NOMO-1 (cell line): ENCODE measurements at regions not wholly inside any gene's neighbourhood (a gene's known extent, or its start where the extent isn't known, plus 50 kb on each side); places are given as distances from the start of the nearest gene placed in this dataset.
"Not testable (repeated sequence)": the region's sequence is repeated elsewhere in the genome, so short reads cannot be mapped to it uniquely, and the experiment has no call there.

Experiments used
- DNase-seq, 2 experiments: peaks; one replicate each; lab custom pipeline; 2025; ENCODE audit not compliant: unreplicated experiment in 2 of 2; lab: John Stamatoyannopoulos, UW

DNA sequence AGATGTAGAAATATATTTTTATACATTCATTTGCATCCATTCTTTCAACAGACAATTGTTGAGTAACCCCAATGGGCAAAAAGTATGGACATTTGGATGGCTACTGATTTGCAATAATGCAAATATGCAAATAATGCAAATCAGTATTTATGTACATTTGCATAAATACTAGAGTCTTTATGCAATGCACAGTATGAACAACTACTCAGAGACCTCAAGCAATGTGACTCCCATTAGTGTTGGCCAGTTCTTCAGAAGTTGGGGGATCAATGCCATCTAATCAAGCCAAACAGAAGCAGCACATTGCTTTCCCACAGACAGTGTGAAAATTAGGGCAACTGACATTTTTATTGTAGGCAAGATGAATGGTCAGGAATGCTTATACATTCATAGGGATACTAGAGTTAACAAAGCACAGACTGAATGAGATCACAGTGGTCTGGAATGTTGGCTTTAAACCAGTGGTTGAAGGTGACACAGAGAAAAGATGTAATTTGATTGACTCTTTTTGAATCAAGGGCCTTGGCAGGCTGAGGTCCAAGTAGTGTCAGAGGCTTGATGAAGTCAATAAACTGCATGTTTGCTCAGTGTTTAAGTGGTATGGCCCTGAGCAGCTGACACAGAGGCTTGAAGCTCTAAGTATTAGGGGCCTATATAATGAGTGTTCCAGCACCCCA is 256.6 kb downstream of the CTH start:
- DNase-seq = no peak

DNA sequence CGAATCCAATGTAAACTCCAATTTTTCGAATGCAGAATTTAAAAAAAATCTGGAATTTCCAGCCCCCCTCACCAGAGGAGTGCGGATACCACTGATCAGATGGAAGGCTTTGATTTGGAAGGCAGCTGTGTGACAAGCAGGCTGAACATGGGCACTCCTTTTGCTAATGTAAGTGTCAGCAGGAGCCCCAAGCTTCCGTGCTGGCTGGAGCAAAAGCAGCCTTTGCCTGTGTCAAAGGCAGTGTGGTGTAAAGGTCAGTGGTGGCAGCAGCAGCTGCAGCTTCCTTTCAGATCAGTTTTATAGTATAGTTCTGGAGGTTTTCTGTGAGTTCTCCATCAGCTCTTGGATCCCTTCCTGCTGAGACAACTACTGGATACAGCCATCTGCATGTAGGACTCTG is 259.9 kb downstream of the CTH start:
- no peak for DNase-seq

DNA sequence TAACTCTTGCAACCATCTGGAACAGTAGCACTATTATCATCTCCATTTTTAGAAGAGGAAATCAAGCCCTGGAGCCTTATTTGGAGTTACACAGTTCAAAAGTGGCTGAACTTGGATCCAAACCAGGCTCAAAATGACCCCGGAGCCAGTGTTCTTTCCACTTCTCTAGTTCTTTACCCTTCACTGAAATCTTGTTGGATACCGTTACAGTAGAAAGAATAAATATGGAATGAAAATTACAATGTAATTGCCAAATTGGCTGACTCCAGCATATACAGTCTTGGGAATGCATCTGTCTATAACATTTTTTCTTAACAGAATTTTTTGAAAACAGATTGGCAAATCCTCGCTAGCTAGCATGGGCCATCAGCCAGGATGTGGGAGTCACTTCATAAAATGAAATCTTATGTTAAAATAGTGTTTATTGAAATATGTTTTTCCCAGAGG is 261.4 kb downstream of the CTH start:
- DNase-seq = no peak

DNA sequence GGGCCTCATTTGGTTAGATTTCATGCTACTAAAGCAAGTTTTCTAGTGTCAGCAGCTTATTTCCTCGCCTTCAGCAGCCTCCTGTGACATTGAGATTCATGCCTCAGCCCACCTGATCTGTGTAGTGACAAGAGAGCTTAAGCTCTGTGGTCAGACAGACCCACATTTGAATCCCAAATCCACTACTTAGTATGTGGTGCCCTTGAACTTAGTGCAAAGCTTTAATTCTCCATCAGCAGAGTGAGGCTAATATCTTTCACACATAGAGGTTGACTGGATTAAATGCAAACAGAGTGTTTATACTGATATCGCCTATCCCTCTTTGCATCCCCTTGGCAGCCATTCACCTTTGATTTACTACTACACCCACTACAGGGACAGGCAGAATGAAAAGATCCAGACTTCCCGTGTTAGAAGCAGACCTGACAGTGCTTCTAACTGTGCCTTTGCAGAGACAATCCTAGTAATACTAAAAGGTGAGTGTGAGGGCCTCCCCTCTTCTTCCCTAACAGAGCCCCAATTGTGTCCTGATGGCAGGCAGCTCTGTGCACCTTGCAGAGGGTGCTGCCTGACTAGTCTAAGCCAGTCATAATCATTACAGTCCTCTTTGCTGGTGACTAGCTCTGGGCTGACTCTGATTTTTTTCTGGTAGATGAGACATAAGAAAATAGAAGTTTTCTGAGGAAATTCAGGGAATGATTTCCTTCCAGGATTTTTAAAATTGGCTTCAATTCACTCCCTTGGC is 264.0 kb downstream of the CTH start:
- no peak for DNase-seq

DNA sequence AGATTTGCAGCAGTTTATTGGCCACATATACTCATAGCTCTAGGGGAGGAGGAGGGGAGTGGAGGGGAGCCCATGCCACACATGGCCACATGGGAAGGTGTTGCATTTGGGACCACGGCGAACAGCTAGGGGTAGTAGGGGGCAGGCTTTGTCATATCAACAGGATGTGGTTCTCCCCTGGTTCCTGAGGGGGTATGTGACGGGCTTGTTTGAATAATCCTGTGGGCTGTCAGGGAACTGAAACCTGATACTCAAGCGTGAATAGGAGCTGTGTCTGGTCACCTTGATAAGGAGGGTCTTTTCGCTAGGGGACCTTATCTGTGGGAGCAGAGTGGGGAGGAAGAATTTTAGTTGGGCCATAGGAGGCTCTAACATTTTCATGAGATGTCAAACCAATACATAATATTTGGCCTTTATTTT is 264.7 kb downstream of the CTH start:
- no peak for DNase-seq

DNA sequence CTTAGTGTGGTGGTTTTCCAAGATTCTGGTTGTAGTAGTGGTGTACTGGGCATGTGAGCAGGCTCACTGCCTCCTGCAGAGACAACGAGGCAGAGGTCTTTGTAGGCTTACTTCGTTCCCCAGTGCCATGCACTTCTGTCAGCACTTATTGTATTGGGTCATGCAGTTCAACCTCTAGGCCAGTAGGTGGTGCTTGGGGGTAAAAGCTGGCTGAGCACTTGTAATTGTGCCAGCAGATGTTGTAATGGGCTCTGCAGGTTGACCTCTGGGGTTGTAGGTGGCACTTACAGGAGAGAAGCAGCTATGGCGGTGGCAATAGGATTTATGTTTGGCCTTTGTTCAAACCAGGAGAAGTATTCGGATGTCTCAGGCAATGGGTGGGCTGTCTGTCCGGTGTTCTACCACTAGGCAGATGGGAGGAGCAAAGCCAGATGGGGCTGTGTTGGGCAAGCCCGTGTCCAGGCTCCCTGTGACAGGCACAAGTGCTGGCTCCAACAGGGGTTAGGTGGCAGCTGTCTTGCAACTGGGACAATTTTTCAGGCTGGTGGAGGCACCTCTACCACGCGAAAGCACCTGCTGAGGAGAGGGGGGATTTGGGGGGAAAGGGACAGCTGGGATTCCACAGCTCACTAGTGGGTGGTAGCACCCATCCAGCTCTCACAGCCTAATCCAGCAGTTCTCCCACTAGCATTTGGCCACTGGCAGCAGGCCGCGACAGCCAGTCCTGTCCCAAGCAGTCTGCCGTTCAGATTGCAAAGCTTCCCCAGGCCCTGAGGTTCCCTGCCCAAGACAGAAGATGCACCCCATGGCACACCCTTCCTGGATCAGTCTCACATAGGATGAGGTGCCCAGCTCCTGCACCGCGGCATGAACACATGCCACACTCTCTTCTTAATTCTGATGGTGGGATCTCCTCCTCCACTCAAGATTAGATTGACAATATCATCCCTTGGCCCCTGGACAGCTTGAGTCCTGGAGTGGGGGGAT is 274.5 kb downstream of the CTH start:
- DNase-seq = peak; percentile 52 to 65

DNA sequence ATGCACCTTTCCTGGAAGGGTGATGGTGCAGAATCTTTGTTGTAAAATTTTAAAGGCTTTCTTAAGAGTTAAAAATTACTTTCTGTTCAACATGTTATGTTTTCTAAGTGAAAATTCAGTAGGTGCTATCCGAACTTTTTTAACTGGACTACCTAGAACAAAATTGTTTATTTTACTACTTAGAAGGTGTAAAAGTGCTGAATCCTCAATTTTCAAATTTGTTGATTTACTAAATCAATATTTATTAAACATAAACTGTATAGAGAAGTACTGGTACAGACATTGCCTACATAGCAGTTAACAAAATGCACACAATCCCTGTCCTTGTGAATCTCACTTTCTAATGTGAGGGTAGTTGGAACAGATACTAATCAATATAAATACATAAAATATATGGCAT is 277.5 kb downstream of the CTH start:
- no peak for DNase-seq

DNA sequence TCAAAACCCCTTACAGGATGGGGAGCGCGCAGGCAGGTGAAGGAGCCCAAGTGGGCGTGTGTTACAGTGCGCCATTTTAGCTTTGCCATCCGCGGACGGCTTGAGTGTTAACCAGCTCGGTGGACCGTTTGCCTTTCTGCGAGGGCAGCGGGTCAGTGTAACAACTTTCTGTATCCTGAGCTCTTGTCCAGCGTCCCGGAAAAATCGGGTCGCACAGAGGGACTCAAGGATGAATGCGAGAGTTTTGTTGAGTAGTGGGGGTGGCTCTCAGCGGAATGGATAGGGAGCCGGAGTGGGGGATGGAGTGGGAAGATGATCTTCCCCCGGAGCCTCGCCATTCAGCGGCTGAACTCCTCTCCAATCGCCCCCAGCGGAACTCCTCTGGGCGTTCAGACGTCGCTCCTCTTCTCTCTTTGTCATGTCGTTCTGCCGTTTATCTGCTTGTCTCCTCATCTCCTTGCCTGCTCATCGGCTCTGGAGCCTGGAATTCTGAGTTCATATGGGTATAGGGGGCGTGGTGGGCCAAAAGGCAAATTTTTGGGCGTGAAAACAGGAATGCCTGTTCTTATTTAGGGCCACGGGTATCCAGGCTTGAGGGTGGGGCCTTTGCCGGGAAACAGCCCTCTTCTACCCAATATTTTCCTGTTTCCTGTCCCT is 295.4 kb downstream of the CTH start:
- no peak for DNase-seq

DNA sequence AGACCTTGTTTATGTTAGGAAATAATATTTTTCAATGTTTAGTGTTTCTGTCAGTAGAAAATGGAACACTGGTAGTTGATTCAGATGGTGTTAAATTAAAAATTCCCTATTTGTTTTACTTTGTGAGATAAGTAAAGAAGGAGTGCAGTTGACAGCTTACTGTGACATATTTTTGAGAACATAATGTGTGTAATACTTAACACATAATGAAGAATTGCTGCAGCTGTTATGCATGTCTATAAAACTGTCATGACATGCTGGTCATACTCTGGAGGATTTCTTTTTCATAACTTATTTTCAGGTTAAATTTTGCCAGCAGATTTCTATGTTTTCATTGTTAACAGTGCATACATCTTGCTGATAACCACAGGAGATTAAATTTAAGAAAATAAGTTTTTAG is 296.1 kb downstream of the CTH start:
- DNase-seq = no peak

DNA sequence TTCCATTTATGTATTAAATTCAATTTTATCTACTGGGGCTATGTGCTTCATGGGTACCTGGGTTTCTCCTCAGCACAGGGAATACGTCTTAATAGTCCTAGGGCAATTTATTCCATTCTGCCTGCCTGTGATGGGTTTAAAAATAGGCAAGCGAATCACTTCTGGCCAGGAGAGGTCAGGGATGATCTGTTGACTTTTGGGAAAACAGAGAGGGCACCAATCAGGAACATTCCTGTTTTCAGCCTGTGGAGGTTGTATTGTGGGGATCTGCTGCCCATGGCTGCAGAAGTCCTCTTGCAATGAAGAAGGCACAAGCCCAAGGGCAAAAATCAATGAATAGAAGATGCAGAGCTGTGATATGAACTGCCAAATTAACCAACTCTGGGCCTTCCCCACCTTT is 303.1 kb downstream of the CTH start:
- no peak for DNase-seq

DNA sequence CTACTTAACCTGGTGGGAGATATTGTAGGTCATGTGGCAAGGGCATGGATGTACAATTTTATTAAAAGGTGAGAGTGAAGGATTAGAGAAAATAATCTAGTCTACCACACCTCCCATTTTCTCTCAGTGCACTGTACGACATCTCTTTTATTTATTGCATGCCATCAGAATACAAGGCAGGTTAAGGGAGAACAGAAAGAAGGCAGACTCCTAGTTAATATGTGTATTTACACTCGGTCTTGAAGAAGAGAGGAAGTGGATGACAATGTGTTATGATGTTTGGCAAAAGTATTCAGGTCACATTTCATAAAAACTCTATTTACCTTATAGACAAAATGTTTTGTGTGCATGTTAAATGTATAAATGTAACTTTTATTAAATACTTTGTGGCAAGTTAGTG is 306.1 kb downstream of the CTH start:
- no peak for DNase-seq

DNA sequence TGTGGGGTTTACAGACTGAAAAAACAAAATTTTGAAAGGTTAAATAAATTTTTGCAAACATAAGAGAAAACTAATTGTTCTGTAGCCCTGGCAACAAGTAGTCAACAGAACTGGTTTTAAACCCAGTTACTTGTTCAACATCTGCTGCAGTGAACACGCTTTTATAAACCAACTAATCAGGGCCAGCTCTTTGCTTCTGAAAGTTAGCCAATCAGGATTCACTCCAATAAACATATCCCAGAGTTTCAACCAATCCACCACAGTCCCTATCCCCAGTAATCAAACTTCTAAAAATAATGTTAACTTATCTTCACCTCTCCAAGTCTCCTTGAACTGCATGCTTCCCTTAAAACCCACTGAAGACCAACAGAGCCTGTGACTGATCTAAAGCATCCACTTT is 306.6 kb downstream of the CTH start:
- DNase-seq = no peak

DNA sequence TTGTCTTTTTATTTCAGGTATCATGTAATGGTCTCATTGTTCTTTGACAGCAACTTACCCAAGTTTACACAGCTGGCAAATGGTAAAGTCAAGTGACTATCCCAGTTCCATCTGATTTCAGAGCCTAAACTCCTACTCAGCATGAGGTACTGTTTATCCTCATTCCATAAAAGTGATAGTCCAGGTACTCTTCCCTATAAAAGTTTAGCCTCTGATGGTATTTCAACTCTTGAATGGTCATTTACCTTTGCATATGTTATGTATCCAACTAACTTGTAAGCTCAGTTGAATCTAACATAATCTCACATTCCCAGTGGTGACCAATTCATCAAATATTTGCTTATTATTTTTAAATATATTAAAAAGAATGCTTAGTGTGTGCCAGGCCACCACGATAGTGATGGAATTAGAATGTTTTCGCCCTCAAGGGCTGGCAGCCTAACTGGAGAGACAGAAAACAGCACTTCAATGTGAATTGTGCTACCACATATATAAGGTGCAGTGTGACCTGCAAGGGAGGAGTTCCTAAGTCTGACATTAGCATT is 307.1 kb downstream of the CTH start:
- DNase-seq = no peak

DNA sequence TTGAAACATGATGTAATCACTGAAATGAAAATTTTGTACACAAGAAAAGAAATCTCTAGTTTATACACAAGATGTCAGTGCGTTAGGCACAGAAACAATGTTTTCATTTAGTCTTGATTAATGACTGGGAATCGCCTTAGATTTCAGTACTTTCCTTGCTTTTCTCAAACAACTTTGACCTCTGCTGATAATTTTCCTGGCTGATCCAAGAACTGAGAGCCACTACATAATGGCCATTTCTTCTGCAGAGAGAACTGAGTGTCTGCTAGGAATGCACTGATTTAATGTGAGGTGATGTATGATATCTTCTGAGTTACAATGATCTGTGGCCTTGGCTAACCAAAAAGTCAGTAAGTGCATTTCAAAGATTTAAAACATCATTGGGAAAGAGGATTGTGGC is 308.1 kb downstream of the CTH start:
- DNase-seq = no peak

DNA sequence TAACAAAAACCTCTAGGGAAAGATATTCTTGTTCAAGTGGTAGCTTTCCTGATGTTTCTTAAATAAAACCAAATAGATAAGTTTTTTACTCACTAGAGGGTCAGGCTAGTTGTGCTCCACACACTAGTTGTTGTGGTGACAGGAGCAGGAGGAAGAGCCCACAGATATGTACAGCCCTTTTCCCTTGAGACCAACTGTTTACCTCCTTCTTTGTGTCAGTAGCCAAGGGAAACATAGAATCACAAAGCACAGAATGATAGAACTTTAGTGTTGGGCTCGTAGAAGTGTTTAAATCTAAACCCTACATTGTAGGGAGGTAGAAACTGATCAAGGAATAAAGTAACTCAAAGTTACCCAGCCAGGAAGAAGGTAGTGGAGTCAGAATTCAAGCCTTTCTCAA is 309.0 kb downstream of the CTH start:
- no peak for DNase-seq

DNA sequence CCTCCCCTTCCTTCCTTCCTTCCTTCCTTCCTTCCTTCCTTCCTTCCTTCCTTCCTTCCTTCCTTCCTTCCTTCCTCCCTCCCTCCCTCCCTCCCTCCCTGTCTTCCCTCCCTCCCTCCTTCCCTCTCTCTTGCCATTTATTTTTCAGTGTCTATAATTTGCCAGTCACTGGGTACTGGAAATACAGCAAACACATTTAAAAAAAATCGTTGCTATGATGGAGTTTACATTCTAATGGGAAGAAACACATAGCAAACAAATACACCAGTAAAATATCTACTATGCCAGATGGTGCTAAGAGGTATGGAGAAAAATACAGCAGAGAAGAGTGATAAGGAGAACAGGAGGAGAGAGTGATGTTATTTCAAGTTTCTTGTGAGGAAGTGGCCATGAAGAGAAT is 309.5 kb downstream of the CTH start:
- DNase-seq = no peak

DNA sequence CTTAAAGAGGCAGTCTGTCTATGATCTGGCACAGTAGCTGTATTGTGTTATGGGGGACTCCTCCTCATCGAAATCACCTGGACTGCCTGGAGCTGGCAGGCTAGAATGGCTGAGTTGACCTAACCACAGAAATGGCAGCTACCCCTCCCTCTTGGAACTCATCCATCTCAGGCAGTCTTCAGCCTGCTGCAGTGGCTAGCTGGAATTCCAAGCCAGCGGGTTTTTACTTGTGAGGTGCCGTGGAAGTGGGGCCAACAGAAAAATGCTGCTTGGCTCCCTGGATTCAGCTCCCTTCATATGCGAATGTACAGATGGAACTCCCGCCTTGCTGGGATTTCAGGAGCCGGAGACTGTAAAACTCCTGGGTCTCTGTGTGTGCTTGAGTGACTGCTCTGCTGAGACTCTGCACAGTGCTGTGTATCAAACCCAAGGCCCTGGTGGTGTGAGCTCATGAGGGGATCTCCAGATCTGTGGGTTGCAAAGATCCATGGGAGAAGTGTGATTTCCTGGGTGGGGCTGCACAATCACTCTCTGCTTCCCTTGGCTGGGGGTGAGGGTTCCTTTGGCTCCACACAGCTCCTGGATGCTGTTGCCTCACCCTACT is 316.9 kb downstream of the CTH start:
- DNase-seq = no peak

DNA sequence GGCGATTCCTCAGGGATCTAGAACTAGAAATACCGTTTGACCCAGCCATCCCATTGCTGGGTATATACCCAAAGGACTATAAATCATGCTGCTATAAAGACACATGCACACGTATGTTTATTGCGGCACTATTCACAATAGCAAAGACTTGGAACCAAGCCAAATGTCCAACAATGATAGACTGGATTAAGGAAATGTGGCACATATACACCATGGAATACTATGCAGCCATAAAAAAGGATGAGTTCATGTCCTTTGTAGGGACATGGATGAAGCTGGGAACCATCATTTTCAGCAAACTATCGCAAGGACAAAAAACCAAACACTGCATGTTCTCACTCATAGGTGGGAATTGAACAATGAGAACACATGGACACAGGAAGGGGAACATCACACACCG is 311.1 kb downstream of the PTGER3 start:
- DNase-seq = not testable (repeated sequence)

DNA sequence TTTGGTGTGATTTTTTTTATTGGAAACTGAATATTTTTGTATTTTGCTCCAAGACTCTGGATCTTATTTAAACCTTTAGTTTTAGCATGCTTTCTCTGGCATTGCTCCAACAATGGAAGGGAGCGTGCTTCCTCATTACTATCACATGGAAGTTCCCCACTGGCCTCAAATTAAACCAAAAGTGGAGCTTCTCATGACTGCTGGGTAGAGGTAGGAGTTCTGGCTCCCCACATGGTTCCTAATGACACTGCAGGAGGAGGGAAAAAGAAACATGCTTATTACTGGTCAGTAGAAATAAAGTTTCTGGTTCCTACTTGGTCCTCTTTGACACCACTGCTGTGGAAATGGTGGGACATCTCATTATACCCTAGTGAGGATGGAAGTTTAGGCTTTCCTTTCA is 310.5 kb downstream of the PTGER3 start:
- DNase-seq = no peak

DNA sequence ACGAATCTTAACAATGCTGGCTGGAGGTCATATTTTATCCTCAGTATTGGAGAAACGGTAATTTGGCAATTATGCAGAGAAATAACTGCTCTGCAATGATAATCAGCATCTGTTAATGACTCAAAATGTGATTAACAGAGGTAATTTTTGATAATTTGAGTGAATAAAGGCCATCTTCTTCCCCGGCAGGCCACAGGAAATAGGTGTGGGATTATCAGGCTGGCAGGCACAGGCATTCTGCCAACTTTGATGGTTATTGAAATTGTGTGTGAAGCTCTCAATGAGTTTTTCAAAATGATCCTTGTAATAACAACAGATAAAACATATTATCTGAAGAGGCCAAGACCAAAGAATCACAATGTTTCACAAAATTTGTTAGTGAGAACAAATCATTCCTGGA is 309.0 kb downstream of the PTGER3 start:
- DNase-seq = no peak
